Omental fat pad (tissue), 3 donors: ENCODE measurements at regions not wholly inside any gene's neighbourhood (a gene's known extent, or its start where the extent isn't known, plus 50 kb on each side); places are given as distances from the start of the nearest gene placed in this dataset.

ENCODE experiments used
- ATAC-seq: fragments of 150-250 bp; one replicate; pipeline ENCODE4 v1.9.1; 2016; ENCODE audit warnings: mild to moderate bottlenecking, moderate library complexity; ENCODE audit not compliant: low FRiP score
- DNase-seq: peaks from one replicate; pipeline ENCODE4 v3.0.0-alpha.2; 2019; ENCODE audit warnings: low spot score
- CTCF ChIP-seq, 3 donors: fragments of 450-650 bp; IDR thresholded peaks; one replicate each; pipeline ENCODE4 v1.5.1; 2016 to 2017; ENCODE audit warnings: antibody characterized with exemption in 3 of 3, mild to moderate bottlenecking in 3 of 3, moderate library complexity in 2 of 3

- no peak for ATAC-seq
- no peak for TF ChIP-seq CTCF (IDR thresholded peaks at IDR 0.05)
- DNase-seq: no peak
These were observed 181.1 kb upstream of the NAMPT start for GRCh38 chr7:106465704-106466468.

DNA sequence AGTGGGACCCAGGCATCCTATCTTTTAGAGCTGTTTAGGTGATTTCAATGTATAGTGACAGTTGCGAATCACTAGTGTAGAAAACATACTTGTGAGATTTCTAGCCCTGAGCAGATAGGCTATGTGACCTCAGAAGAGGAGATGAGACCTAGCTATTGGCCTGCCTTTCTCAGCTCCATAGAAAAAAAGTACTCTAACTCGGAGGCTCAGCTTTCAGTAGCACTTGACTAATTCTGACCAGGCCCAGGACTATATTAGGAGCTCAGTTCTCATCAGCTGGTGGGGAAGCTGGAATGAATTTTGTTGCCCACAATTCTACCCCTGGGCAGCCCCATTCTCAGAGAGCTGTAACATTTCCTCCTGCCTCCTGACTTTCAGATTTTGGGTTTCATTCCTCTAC lies 179.9 kb upstream of the NAMPT start:
- ATAC-seq: no peak
- no peak for TF ChIP-seq CTCF (IDR thresholded peaks at IDR 0.05)
- DNase-seq: no peak

DNA sequence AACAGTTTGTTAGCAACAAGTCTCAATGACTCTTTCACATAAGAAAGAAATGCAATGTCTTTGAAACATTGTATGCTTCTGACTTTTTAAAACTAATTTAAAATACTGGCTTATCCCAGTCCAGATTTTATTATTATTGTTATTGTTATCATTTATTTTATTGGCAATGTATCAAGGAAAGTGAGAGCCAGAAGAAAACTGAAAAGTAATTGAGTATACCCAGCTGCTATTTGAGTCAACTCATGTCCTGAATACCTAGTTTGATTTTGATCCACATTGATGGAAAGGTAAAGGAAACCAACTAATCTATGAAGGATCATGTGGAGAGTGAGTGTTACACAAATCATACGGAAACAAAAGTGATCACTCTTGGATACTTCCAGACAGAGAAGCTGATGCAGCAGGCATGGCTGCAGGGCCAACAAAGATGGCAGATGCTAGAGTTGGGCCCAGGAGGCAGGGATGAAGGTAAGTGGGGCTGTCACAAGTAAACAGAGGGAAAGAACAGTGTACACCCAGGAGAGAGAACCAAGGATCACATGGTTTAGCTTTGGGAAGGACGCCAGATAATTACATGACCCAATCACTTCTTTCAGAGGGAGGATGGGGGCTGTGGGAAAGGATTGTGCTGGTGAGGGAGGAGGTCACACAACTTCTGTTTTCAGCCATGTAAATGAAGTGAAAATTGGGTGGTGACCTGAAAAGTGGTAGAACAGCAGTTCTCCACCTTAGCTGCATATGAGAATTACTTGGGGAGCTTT lies 179.2 kb upstream of the NAMPT start:
- TF ChIP-seq CTCF (IDR thresholded peaks at IDR 0.05): no peak

GRCh38 chr7:106462914-106463482 lies 178.2 kb upstream of the NAMPT start:
- DNase-seq (no peak), ATAC-seq (no peak)
- no peak for TF ChIP-seq CTCF (IDR thresholded peaks at IDR 0.05)

More for the DNA sequence above, 179.2 kb upstream of the NAMPT start:
- DNase-seq (no peak), ATAC-seq (no peak)

DNA sequence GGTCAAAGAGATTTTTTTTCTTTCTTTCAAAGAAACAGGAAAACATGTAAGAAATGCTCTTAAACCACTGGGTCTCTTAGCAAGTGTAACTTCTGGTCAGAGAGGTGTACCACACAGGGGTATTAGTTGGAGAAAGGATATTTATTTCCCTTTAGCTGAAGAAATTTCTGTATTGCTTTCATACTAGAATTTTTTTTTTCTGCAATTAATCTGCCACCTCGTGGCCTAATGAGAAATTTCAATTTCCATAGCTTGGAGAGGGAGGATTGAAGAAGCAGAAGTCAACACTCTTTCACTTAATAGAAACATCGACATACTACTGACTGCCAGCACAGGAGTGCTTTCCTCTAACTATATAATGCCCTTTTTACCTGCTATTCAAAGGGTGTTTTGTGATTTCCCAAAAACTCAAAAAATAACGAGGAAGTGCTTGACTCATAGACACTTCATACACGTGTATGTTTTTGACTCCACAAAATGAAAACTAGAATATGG lies 177.6 kb upstream of the NAMPT start:
- peak; percentile 35 for ATAC-seq
- DNase-seq: no peak
- TF ChIP-seq CTCF (IDR thresholded peaks at IDR 0.05): no peak

DNA sequence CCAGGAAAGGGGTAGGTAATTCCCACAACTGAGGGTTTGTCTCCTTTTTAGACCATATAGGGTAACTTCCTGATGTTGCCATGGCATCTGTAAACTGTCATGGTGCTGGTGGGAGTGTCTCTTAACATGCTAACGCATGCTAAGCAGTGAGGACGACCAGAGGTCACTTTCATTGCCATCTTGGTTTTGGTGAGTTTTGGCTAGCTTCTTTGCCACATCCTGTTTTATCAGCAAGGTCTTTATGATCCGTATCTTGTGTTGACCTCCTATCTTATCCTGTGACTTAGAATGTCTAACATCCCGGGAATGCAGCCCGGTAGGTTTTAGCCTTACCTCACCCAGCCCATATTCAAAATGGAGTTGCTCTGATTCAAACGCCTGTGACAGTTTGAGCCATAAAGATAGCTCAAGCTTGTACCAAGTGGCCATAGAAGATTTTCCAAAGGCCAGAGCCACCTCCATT lies 176.0 kb upstream of the NAMPT start:
- TF ChIP-seq CTCF (IDR thresholded peaks at IDR 0.05): no peak
- ATAC-seq (no peak), DNase-seq (no peak)
